Muscle layer of duodenum (tissue), 2 donors: ENCODE measurements at regions not wholly inside any gene's neighbourhood (a gene's known extent, or its start where the extent isn't known, plus 50 kb on each side); places are given as distances from the start of the nearest gene placed in this dataset.

Experiments
- H3K27ac ChIP-seq: one replicate; pipeline ENCODE4 v1.7.0; 2013; ENCODE audit warnings: mild to moderate bottlenecking, low read length
- H3K27me3 ChIP-seq: one replicate; pipeline ENCODE4 v1.7.0; 2013; ENCODE audit warnings: low read depth, mild to moderate bottlenecking, control low read depth, low read length
- H3K36me3 ChIP-seq, 2 donors: one replicate each; pipeline ENCODE4 v1.7.0; 2013; ENCODE audit warnings: low read length in 2 of 2, control low read depth in 1 of 2, mild to moderate bottlenecking in 1 of 2; ENCODE audit not compliant: insufficient read depth in 2 of 2, control insufficient read depth in 1 of 2
- H3K4me1 ChIP-seq, 2 donors: one replicate each; pipeline ENCODE4 v1.7.0; 2013; ENCODE audit warnings: low read length in 2 of 2, mild to moderate bottlenecking in 2 of 2, control low read depth in 1 of 2, moderate library complexity in 1 of 2; ENCODE audit not compliant: insufficient read depth in 2 of 2, control insufficient read depth in 1 of 2
- H3K4me3 ChIP-seq, 2 donors: one replicate each; pipeline ENCODE4 v1.7.0; 2013; ENCODE audit warnings: low read length in 2 of 2, low read depth in 1 of 2, mild to moderate bottlenecking in 1 of 2
- H3K9me3 ChIP-seq, 2 donors: one replicate each; pipeline ENCODE4 v1.7.0; 2013; ENCODE audit warnings: low read length in 2 of 2, control low read depth in 1 of 2, mild to moderate bottlenecking in 1 of 2; ENCODE audit not compliant: control insufficient read depth in 1 of 2
- donor health status: healthy.

DNA sequence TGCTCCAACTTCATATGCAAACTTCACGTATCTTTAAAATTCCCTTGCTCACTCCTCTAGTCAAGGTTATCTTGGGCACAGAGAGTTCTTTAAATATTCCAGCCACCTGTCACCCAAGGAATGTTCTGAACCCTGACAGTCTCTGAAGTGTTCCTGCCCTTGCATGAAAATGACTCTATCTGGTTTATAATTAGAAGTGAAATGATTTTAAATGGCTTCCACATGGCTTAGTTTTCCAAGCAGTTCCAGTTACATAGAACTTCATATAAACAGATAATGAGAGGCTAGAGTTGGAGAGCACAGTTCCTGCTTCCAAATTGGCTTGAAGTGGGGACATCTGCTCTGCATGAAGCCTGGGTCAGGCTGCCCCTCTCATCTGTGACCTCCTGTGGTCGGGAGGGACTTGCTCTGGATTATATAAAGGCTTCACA lies 81.9 kb downstream of the SLC4A3 start:
- no peaks in the 10 kb centered on the region for H3K9me3 ChIP-seq
- no peaks in the 10 kb centered on the region for H3K36me3 ChIP-seq
- peaks cover 0 to 8% of the 10 kb centered on the region in 2 donors for H3K4me1 ChIP-seq
- H3K27ac ChIP-seq: no peak overlapping the region
- no peak overlapping the region for H3K4me3 ChIP-seq
- no peaks in the 10 kb centered on the region for H3K27me3 ChIP-seq

DNA sequence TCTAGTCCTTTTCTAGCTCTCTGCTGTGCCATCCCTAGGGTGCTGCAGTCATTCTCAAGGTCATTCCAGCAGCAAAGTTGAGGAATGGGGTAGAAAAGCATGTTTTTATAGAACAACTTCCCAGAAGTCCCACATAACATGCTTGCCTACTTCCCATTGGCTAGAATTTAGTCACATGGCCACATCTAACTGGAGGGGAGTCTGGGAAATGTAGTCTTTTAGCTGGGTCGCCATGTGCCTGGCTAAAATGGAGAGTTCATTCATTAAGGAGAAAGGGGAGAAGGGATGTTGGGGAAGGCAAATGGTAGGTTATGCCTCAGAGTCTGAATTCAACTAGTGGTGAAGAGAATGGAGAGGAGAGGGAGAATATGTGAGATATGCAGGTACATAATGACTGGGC lies 85.7 kb downstream of the SLC4A3 start:
- H3K4me1 ChIP-seq: peaks cover 0 to 8% of the 10 kb centered on the region in 2 donors
- no peaks in the 10 kb centered on the region for H3K36me3 ChIP-seq
- no peak overlapping the region for H3K4me3 ChIP-seq
- H3K27ac ChIP-seq: no peak overlapping the region
- H3K27me3 ChIP-seq: no peaks in the 10 kb centered on the region
- H3K9me3 ChIP-seq: no peaks in the 10 kb centered on the region

DNA sequence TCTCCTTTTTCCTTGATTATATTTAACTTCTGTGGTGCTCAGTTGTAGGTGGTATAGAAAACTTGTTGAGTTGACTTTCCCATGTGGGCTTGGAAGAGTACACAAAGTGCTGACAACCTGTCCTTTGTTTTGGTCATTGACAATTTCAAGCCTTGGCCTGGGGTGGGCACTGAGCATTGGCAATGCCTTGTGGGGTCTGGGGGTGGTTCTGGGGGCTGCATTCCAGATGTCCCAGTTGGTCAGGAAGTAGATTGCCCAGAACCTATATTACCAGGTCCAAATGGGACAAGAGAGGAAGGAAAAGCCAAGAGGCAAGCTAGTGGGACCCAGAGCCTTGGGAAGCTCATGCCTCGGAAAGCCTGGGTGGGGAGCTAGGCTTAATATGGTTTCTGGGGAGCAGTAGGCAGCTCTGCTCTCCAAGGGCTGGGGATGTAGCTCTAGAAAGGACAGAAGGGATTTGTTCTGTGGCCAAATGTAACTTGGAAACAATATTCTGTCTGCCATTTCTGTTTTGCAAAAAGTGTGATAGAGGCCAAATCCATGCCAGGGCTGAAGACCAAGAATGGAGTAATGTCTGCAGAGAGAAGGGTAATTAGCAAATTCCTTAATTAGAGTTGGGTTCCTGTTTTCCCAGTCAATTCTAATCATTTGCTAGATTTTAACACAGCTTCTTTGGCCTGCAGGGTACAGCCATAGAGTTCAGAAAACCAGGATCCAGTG lies 87.4 kb downstream of the SLC4A3 start:
- H3K36me3 ChIP-seq: no peaks in the 10 kb centered on the region
- H3K4me3 ChIP-seq: no peak overlapping the region
- H3K27me3 ChIP-seq: no peaks in the 10 kb centered on the region
- no peak overlapping the region for H3K27ac ChIP-seq
- H3K4me1 ChIP-seq: no peaks in the 10 kb centered on the region
- H3K9me3 ChIP-seq: no peaks in the 10 kb centered on the region

DNA sequence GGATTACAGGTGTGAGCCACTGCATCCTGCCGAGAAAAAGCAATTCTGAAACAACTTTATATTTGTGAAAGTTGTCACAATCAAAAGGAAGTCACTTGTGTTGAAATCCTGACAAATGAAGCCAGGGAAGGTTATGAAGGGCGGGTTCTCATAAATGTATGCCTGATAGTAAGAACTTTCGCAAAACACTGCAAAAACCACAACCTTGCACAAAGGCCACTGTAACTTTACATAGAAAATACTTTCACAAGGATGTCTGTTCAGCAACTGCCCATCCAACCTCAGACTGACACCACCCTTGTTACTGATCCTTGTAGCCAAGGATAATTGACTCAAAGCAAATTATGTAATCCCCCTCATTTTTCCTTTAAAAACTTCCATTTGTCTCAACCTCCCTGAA lies 90.6 kb downstream of the SLC4A3 start:
- Histone ChIP-seq H3K27me3 (no peaks in the 10 kb centered on the region), H3K27ac (no peak overlapping the region), H3K9me3 (no peaks in the 10 kb centered on the region), H3K4me3 (no peak overlapping the region), H3K4me1 (peaks cover 0 to 2% of the 10 kb centered on the region in 2 donors), H3K36me3 (no peaks in the 10 kb centered on the region)

DNA sequence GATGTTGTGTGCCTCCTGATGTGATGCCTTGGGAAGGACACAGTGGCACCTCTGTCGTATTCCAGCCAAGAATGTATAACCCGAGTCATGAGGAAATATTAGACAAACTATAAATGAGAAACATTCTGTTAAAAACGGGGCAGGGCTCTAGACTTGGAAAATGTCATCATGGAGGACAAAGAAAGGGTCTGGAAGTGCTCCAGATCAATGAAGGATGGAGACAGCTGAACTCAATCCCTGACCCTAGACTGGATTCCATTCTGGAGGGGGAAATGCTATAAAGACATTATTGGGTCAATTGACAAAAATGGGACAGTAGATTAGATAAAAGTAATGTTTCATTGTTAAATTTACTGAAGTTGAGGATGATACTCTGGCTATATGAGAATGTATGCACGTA lies 92.1 kb downstream of the SLC4A3 start:
- Histone ChIP-seq H3K27me3 (no peaks in the 10 kb centered on the region), H3K9me3 (no peaks in the 10 kb centered on the region), H3K4me1 (peaks cover 0 to 6% of the 10 kb centered on the region in 2 donors), H3K4me3 (no peak overlapping the region), H3K27ac (no peak overlapping the region), H3K36me3 (no peaks in the 10 kb centered on the region)

DNA sequence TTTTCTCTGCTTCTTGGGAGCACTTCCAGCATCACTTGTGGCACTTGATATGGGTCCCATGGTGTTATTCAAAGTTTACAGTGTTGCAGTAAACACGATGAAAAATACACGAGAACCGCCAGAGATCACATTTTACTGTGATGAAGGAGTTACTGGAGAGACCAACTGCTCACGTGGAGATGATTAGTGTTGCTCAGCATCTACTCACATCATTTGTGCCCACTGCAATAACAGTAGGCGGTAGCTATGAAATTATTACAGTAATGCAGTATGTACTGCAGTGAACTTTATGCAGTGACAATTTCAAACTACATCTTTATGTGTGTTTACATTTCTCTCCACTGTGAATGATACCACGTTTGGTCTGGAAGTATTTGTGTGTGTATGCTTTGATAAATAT lies 93.5 kb downstream of the SLC4A3 start:
- Histone ChIP-seq H3K4me1 (peaks cover 0 to 6% of the 10 kb centered on the region in 2 donors), H3K9me3 (no peaks in the 10 kb centered on the region), H3K27ac (no peak overlapping the region), H3K27me3 (no peaks in the 10 kb centered on the region), H3K36me3 (no peaks in the 10 kb centered on the region), H3K4me3 (no peak overlapping the region)

DNA sequence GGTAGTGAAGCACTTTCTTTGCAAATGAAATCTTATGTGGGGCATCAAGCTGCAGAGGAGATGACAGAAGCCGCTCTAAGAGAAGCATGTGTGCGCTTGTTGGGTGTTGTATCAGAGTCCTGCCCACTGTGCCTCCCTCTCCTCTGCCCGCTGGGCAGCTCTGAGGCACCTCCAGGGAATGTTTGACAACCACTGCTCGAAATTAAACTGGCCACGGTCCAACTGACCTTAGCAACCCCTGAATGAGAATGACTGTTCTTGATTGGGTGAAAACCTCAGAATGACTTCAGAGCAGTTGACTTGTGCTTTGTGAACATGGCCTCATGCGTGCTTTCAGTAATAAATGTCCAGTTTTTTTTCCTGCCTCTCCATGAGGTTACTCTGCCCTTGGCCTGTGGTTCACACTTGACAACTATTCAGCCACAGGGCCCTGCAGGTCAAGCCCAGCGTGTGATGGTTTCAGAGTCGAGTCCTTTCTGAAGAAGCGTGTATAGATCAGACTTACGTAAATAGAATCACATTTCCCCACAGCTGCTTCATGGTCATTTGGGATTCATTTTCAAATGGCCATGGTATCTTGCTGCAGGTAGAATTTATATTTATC lies 94.9 kb downstream of the SLC4A3 start:
- H3K27me3 ChIP-seq: no peaks in the 10 kb centered on the region
- peaks cover 0 to 6% of the 10 kb centered on the region in 2 donors for H3K4me1 ChIP-seq
- no peaks in the 10 kb centered on the region for H3K36me3 ChIP-seq
- H3K9me3 ChIP-seq: no peaks in the 10 kb centered on the region
- no peak overlapping the region for H3K27ac ChIP-seq
- H3K4me3 ChIP-seq: no peak overlapping the region

DNA sequence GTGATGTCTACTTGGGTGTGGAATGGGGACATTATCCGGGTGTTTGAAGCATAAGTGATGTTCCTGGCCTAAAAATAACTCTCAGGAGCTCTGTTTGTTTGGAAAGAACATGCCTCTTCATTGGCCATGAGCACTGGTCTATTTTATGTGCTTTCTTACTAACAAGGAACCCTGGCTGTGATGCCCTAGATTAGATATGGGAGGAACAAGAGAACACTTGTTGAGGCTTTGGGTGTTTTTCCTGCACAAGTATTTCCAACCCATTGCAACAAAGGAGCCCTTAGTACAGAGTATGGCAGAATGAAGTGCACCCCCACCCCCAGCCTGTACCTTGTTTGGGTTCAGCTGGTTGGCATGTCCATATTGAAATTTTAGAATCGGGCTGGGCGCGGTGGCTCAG lies 95.9 kb downstream of the SLC4A3 start:
- no peaks in the 10 kb centered on the region for H3K9me3 ChIP-seq
- H3K4me1 ChIP-seq: peaks cover 0 to 6% of the 10 kb centered on the region in 2 donors
- H3K27ac ChIP-seq: no peak overlapping the region
- no peaks in the 10 kb centered on the region for H3K36me3 ChIP-seq
- H3K27me3 ChIP-seq: no peaks in the 10 kb centered on the region
- H3K4me3 ChIP-seq: no peak overlapping the region

DNA sequence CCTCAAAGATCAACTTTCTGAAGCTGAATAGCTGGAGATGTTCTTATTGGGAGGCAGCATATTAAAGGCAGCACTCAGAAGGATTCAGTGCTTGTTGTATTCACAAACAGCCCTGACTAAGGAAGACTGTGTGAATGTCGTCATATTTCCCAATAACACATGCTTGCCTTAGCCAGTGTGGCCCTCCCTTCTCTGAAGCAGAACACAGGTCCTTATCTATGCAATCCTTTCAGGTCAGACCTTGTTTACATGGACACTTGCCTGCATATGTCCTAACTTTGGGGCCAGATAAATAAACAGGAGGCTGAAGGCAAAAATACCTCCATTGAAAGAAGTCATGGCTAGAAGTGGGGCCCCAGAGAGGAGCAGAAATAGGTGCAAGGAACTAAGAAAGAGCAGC lies 97.2 kb downstream of the SLC4A3 start:
- H3K4me1 ChIP-seq: peaks cover 0 to 6% of the 10 kb centered on the region in 2 donors
- H3K27me3 ChIP-seq: no peaks in the 10 kb centered on the region
- no peak overlapping the region for H3K4me3 ChIP-seq
- no peaks in the 10 kb centered on the region for H3K9me3 ChIP-seq
- no peaks in the 10 kb centered on the region for H3K36me3 ChIP-seq
- H3K27ac ChIP-seq: no peak overlapping the region

DNA sequence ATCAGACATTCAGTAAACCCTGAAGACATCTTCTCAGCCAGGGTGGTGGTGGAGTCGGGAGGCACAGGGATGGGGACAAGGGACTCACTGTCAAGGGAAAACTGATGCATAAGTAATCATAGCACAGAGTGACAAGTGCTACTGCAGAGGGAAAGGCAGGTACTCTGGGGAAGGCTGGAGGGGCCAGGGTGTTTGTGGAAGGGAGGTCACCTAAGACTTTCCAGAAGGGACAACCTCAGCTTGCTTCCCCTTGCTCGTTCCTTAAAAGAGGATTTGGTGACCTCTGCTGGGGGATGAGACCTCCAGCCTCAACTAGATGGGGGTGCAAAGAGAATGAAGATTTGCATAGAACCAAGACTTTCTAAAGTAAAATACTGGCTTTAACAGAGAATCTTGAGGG lies 99.5 kb downstream of the SLC4A3 start:
- no peak overlapping the region for H3K4me3 ChIP-seq
- H3K27ac ChIP-seq: no peak overlapping the region
- no peaks in the 10 kb centered on the region for H3K36me3 ChIP-seq
- H3K27me3 ChIP-seq: no peaks in the 10 kb centered on the region
- H3K9me3 ChIP-seq: no peaks in the 10 kb centered on the region
- H3K4me1 ChIP-seq: peaks cover 0 to 6% of the 10 kb centered on the region in 2 donors

DNA sequence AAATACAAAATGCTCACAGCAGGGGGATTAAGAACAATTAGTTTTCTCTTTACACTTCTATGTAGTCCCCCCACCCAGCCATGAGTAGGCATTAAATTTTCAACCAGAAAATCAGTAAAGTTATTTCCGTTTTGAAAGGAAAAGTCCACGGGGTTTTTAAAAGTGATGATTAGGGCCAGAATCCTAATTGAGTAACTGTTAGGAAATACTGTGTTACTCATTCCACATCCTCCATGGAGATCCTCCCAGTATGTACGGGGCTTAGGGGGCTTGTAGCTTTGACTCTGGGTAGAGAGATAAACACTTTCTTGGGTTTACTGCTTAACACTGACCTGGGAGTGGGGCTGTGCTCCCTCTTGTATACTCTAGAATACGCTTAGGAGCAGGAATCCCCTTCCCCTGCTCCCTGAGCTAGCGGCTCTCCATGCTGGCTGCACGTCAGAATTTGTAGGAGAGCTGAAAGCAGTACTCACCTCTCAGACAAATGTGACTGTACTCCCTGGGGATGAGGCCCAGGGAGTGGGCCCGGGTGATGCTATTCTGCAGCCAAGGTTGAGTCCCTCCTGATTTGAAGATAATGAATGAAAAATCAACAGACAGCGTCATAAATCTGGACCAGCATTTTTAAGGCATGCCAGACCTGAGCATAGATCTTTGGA lies 100.5 kb downstream of the SLC4A3 start:
- no peaks in the 10 kb centered on the region for H3K36me3 ChIP-seq
- H3K4me3 ChIP-seq: no peak overlapping the region
- H3K27ac ChIP-seq: no peak overlapping the region
- peaks cover 0 to 6% of the 10 kb centered on the region in 2 donors for H3K4me1 ChIP-seq
- H3K9me3 ChIP-seq: no peaks in the 10 kb centered on the region
- no peaks in the 10 kb centered on the region for H3K27me3 ChIP-seq
